Common myeloid progenitor, CD34-positive (primary cell): ENCODE measurements at regions not wholly inside any gene's neighbourhood (a gene's known extent, or its start where the extent isn't known, plus 50 kb on each side); places are given as distances from the start of the nearest gene placed in this dataset.

ENCODE experiments used
- CTCF ChIA-PET: fragments of 350-600 bp; sonication (Branson Sonifier 250); formaldehyde crosslinking; loops from one replicate; lab custom pipeline; 2021; ENCODE audit warnings: antibody characterized with exemption; lab: Charles Lee
- POLR2A ChIA-PET: fragments of 350-600 bp; sonication (Branson Sonifier 250); formaldehyde crosslinking; loops from one replicate; lab custom pipeline; 2021; ENCODE audit warnings: antibody characterized with exemption; lab: Charles Lee
- DNase-seq, 3 donors: peaks; one replicate each; pipeline versions ENCODE4 v3.0.0 to v3.0.0-alpha.2; 2013
- H3K27ac ChIP-seq, 2 experiments: 1 replicate in 1 of 2; 2 replicates in 1 of 2; pipeline ENCODE4 v1.7.0; 2013; ENCODE audit warnings: inconsistent platforms in 2 of 2, low read length in 2 of 2, mild to moderate bottlenecking in 2 of 2, low read depth in 1 of 2, moderate library complexity in 1 of 2; ENCODE audit not compliant: severe bottlenecking in 2 of 2, insufficient read depth in 1 of 2, poor library complexity in 1 of 2
- H3K27me3 ChIP-seq, 5 experiments: replicated peaks in 2 of 5; 1 replicate in 3 of 5; 2 replicates in 2 of 5; pipeline versions ENCODE4 v1.6.1 to v1.7.0; 2013; ENCODE audit warnings: low read length in 4 of 5, mild to moderate bottlenecking in 2 of 5, moderate library complexity in 2 of 5, inconsistent platforms in 1 of 5; ENCODE audit not compliant: insufficient read depth in 5 of 5, control insufficient read depth in 4 of 5
- H3K36me3 ChIP-seq, 4 experiments: 1 replicate in 2 of 4; 2 replicates in 2 of 4; pipeline versions ENCODE4 v1.6.1 to v1.7.0; 2013; ENCODE audit warnings: low read length in 3 of 4, control low read depth in 1 of 4, mild to moderate bottlenecking in 1 of 4; ENCODE audit not compliant: control insufficient read depth in 4 of 4, insufficient read depth in 4 of 4
- H3K4me1 ChIP-seq, 4 experiments: 1 replicate in 3 of 4; 2 replicates in 1 of 4; pipeline versions ENCODE4 v1.6.1 to v1.7.1; 2013; ENCODE audit warnings: low read length in 3 of 4, mild to moderate bottlenecking in 3 of 4, control low read depth in 1 of 4, inconsistent platforms in 1 of 4, moderate library complexity in 1 of 4; ENCODE audit not compliant: control insufficient read depth in 4 of 4, insufficient read depth in 4 of 4; ENCODE audit errors: control extremely low read depth in 1 of 4
- H3K4me3 ChIP-seq, 7 experiments: 1 replicate in 4 of 7; 2 replicates in 3 of 7; pipeline versions ENCODE4 v1.5.1 to v1.7.0; 2013; ENCODE audit warnings: mild to moderate bottlenecking in 7 of 7, low read length in 6 of 7, moderate library complexity in 6 of 7, inconsistent platforms in 2 of 7, low read depth in 2 of 7, control low read depth in 1 of 7; ENCODE audit not compliant: insufficient read depth in 4 of 7, control insufficient read depth in 1 of 7; ENCODE audit errors: extremely low read depth in 1 of 7
- H3K9me3 ChIP-seq, 5 experiments: 1 replicate in 4 of 5; 2 replicates in 1 of 5; pipeline versions ENCODE4 v1.6.1 to v1.7.1; 2013; ENCODE audit warnings: low read length in 4 of 5, mild to moderate bottlenecking in 2 of 5, inconsistent platforms in 1 of 5, low read depth in 1 of 5, moderate library complexity in 1 of 5; ENCODE audit not compliant: control insufficient read depth in 4 of 5, insufficient read depth in 2 of 5; ENCODE audit errors: control extremely low read depth in 1 of 5
- WGBS: methylation state at CpG from one replicate; pipeline ENCODE4 v1.1.5; 2013; ENCODE audit not compliant: insufficient coverage; 5-methylcytosine and 5-hydroxymethylcytosine counted together

- Histone ChIP-seq H3K27ac (no peak overlapping the region), H3K9me3 (no peaks in the 10 kb centered on the region), H3K27me3 (peaks cover 0 to 3% (median 0%) of the 10 kb centered on the region in 5 experiments), H3K4me1 (peaks cover 0 to 8% (median 2%) of the 10 kb centered on the region in 4 experiments), H3K36me3 (no peaks in the 10 kb centered on the region), H3K4me3 (no peak overlapping the region)
- ChIA-PET POLR2A (interaction anchor here (0.7 kb wide), 1 partner anchor 29 kb away, joined by 7 read pairs; no protein-coding TSS in a partner anchor), CTCF (no interaction called here)
- DNase-seq: no peak
- no CpG with 5 or more reads among the region's 1 CpG for WGBS
These were observed 112.2 kb upstream of the RBMS3 start for GRCh38 chr3:29168696-29169095.

DNA sequence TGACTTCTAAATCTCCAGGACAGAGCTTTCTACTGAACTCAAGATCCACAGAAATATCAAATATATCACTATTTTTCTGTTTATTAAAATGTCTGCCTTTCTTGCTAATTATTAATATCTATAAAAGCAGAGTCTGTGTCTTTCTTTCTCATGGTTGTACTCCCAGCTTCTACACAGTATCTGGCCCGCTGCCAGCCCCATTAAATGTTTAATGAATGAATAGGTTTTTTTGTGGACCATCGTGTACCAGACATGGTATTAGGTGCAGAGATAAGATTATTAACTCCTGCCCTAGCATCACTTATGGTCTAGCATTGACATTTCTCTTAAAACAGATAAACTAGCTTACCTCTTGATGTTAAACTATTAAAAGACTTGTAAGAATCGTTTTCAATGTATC lies 111.4 kb upstream of the RBMS3 start:
- H3K36me3 ChIP-seq: no peaks in the 10 kb centered on the region
- no peak for DNase-seq
- no peak overlapping the region for H3K4me3 ChIP-seq
- CTCF ChIA-PET: no interaction called here
- H3K27ac ChIP-seq: no peak overlapping the region
- H3K27me3 ChIP-seq: peaks cover 0 to 2% (median 0%) of the 10 kb centered on the region in 5 experiments
- WGBS: 100% methylated on average over 2 of the region's 3 CpGs
- H3K4me1 ChIP-seq: peaks cover 0 to 8% (median 2%) of the 10 kb centered on the region in 4 experiments
- POLR2A ChIA-PET: no interaction called here
- no peaks in the 10 kb centered on the region for H3K9me3 ChIP-seq

DNA sequence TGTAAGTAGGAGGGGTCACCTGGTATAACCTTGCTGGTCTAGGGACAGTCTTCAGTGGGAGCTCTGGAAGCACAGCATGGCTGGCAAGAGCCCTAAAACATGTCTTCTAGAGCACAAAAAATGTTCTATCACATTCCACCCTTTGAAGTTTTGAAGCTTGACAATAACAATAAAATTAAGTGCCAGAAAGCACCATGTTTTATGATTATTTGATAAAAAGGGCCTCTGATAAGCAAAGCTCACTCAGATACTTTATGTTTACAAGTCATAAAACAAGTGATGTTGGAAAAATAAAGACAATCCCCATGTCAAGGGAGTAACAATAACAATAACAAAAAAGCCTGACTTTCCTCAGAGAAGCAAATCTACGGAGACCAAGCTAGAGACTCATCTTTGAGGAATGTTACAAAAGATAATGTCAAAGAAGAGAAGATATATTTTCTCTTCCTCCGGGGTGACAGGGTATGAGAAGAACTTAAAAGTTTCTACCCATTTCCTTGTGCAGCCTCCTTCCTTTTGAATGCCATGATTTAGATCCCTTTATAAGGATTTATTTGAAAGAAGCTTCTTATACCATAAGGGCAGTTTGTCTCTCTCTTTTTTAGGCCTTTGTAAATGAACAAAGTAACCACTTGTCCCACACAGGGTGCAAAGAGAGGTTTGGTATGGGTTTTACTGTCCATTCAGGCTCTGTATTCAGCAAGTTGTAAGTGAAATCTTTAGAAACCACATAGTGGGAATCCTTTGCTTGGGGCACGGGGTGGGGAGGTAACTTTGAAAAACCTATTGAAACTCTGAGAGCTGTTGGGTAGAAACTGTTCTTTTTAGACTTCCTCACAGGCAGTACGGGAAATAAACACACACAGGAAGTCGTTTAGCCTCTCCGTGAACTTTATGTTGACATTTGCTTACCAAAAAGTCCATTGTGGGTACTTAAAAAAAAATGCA lies 109.6 kb upstream of the RBMS3 start:
- CTCF ChIA-PET: no interaction called here
- Histone ChIP-seq H3K27ac (no peak overlapping the region), H3K4me1 (peaks cover 0 to 8% (median 2%) of the 10 kb centered on the region in 4 experiments), H3K27me3 (no peaks in the 10 kb centered on the region), H3K36me3 (no peaks in the 10 kb centered on the region), H3K4me3 (no peak overlapping the region), H3K9me3 (no peaks in the 10 kb centered on the region)
- DNase-seq: peak in 2 of 3 donors; percentile 2 to 26
- POLR2A ChIA-PET: no interaction called here
- 5% methylated on average over 6 of the region's 6 CpGs for WGBS

GRCh38 chr3:29176501-29176900 lies 104.4 kb upstream of the RBMS3 start:
- Histone ChIP-seq H3K27ac (no peak overlapping the region), H3K4me1 (peaks cover 0 to 2% (median under 1%) of the 10 kb centered on the region in 4 experiments), H3K9me3 (no peaks in the 10 kb centered on the region), H3K27me3 (no peaks in the 10 kb centered on the region), H3K4me3 (no peak overlapping the region), H3K36me3 (no peaks in the 10 kb centered on the region)
- ChIA-PET CTCF (no interaction called here), POLR2A (no interaction called here)
- no peak for DNase-seq
- WGBS: 100% methylated on average over 1 of the region's 2 CpGs

DNA sequence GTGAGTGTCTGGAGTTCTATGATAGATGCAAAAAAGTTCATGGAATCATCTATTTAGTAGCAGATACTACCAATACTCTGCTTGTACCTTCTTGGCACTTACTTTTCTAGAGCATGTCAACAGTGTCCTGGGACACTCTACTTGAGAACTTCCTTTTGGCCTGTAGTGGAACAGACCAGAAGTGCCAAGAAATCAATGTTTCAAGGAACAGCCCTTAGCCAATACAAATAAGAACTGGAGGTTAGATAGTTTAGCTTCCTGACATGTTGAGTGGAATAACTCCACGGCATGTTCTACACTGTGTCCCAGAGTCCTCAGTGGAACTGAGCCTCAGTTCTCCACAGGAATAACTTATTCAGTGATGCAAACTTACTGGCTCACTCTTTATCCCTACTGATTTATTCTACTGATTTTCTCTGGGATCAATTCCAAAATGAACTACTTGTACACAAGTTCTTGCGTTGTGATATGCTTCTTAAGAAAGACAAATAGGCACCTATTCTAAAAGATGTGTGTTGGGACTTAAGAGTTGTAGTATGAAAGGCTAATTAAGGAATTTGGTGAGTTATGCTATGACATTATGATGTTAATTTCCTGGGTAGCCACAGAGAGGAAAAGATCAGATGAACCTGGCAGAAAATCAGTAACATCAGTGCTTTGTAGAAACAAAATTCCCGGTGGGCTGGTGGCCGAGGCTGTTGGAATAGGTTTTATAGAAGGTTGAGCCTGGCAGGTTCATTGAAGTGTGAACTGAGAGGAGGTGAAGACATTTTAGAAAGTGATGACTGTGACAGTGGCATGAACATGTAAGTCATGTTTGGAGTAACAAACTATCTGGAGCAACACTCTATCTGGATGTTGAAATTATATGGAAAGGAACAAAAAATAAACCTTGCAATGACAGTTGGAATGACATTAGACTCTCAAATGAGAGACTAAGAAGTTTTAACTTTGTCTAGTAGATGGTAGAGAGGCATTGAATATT lies 101.8 kb upstream of the RBMS3 start:
- no peak overlapping the region for H3K4me3 ChIP-seq
- H3K27ac ChIP-seq: no peak overlapping the region
- H3K27me3 ChIP-seq: no peaks in the 10 kb centered on the region
- no peaks in the 10 kb centered on the region for H3K36me3 ChIP-seq
- ChIA-PET POLR2A (no interaction called here), CTCF (no interaction called here)
- 97% methylated on average over 4 of the region's 4 CpGs for WGBS
- H3K9me3 ChIP-seq: no peaks in the 10 kb centered on the region
- DNase-seq: no peak
- H3K4me1 ChIP-seq: no peaks in the 10 kb centered on the region

DNA sequence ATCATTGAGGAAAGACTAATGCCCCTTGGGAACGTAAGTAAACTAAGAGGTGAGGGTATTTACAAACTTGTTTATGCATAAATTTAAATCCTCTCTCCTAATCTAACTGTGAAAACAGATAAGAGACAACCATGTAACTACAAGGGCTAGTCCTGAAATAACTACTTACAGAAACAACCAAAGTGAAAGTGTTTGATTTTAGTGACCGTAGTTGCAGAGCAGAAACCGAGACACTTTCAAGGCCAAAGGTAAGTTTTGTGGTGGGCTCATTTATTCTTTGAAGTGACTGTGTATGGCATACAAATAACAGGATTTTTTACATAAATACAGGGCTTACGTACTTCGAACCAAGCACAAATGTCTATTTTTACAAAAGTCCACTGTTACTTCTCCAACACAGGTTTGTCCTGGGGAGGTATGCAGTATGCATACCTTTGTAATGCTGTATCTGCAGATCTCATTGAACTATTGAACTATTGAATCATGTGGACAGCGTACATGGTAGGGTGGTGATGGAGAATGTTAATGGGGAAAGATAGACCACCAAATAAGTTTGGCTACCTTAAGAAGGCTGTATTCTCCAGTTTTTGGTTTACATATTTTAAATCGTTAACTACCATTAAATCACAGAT lies 99.6 kb upstream of the RBMS3 start:
- no peak for DNase-seq
- Histone ChIP-seq H3K4me1 (no peaks in the 10 kb centered on the region), H3K4me3 (no peak overlapping the region), H3K27ac (no peak overlapping the region), H3K9me3 (no peaks in the 10 kb centered on the region), H3K36me3 (no peaks in the 10 kb centered on the region), H3K27me3 (no peaks in the 10 kb centered on the region)
- POLR2A ChIA-PET: no interaction called here
- CTCF ChIA-PET: no interaction called here
- no CpG with 5 or more reads among the region's 7 CpGs for WGBS
